Panc1 (cell line): ENCODE measurements at regions not wholly inside any gene's neighbourhood (a gene's known extent, or its start where the extent isn't known, plus 50 kb on each side); places are given as distances from the start of the nearest gene placed in this dataset.

ENCODE experiments used
- ATAC-seq: fragments of 200-7000 bp; cut with Tn5 transposase; 2 replicates; pipeline ENCODE4 v1.9.1; 2020; ENCODE audit warnings: mild to moderate bottlenecking, moderate library complexity
- BruUV-seq: library from RNA; stranded (reverse); fragments of 400-500 nt; replicated peaks from 2 replicates; lab custom pipeline; 2021; lab: Mats Ljungman, UMichigan
- CTCF ChIA-PET: fragments of 300-600 bp; sonication (Branson Sonifier 250); formaldehyde crosslinking; loops from one replicate; lab custom pipeline; 2022; ENCODE audit warnings: antibody characterized with exemption; lab: Charles Lee
- POLR2A ChIA-PET: fragments of 300-600 bp; sonication (Branson Sonifier 250); formaldehyde crosslinking; loops from one replicate; lab custom pipeline; 2022; ENCODE audit warnings: antibody characterized with exemption; lab: Charles Lee
- DNase-seq: peaks from one replicate; pipeline ENCODE4 v3.0.0-alpha.2; 2010; ENCODE audit warnings: low read depth, low spot score
- H3K27ac ChIP-seq: 2 replicates; pipeline ENCODE4 v1.5.1; 2011; ENCODE audit warnings: mild to moderate bottlenecking, low read length, inconsistent platforms
- H3K27me3 ChIP-seq: fragments of 200-500 bp; sonication (Bioruptor generic); 2 replicates; pipeline ENCODE4 v1.6.0; 2014; ENCODE audit warnings: low read length, inconsistent platforms; ENCODE audit not compliant: control insufficient read depth, insufficient read depth
- H3K36me3 ChIP-seq: fragments of 200-500 bp; sonication (Bioruptor generic); 2 replicates; pipeline ENCODE4 v1.5.1; 2014; ENCODE audit warnings: inconsistent platforms, mild to moderate bottlenecking, low read length, moderate library complexity; ENCODE audit not compliant: control insufficient read depth, insufficient read depth
- H3K4me1 ChIP-seq: 2 replicates; pipeline ENCODE4 v1.5.1; 2011; ENCODE audit warnings: inconsistent platforms, mild to moderate bottlenecking, low read length, moderate library complexity; ENCODE audit not compliant: control insufficient read depth, insufficient read depth
- H3K4me3 ChIP-seq, 2 experiments: 2 replicates each; pipeline ENCODE4 v1.5.1; 2011 to 2012; ENCODE audit warnings: low read depth in 2 of 2, low read length in 2 of 2, mild to moderate bottlenecking in 2 of 2, inconsistent platforms in 1 of 2, moderate library complexity in 1 of 2
- H3K9me3 ChIP-seq: fragments of 200-500 bp; sonication (Bioruptor generic); 2 replicates; pipeline ENCODE4 v1.5.1; 2014; ENCODE audit warnings: low read depth, mild to moderate bottlenecking, inconsistent platforms, low read length, moderate library complexity; ENCODE audit not compliant: control insufficient read depth, insufficient read depth
- CTCF ChIP-seq: fragments of 450-650 bp; IDR thresholded peaks from 2 replicates; pipeline ENCODE4 v1.5.1; 2017; ENCODE audit warnings: mild to moderate bottlenecking
- POLR2AphosphoS5 ChIP-seq: IDR thresholded peaks from 2 replicates; pipeline ENCODE4 v1.6.1; 2012; ENCODE audit warnings: mild to moderate bottlenecking, low read depth, low read length, moderate library complexity
- REST ChIP-seq, 2 experiments: IDR thresholded peaks; 2 replicates each; pipeline ENCODE4 v1.6.1; 2011 to 2012; ENCODE audit warnings: low read depth in 2 of 2, control low read depth in 1 of 2, low read length in 1 of 2, mild to moderate bottlenecking in 1 of 2, moderate library complexity in 1 of 2; ENCODE audit not compliant: insufficient read depth in 1 of 2
- SIN3A ChIP-seq: IDR thresholded peaks from 2 replicates; pipeline ENCODE4 v1.6.1; 2012; ENCODE audit warnings: low read depth, mild to moderate bottlenecking, low read length, moderate library complexity, borderline replicate concordance; ENCODE audit not compliant: insufficient read depth
- TCF7L2 ChIP-seq: IDR thresholded peaks from 2 replicates; pipeline ENCODE4 v1.6.1; 2011; ENCODE audit warnings: mild to moderate bottlenecking, low read depth, low read length, inconsistent platforms
- in situ Hi-C: cut with HindIII; loops from 2 replicates; pipeline ENCODE4 v1.10.0; 2016; ENCODE audit warnings: low sequenced_read_pairs, low pct_unique_long_range_greater_than_20kb
- intact Hi-C: fragments of 100-400 bp; cut with micrococcal nuclease; formaldehyde crosslinking; loops from one replicate; pipeline ENCODE4 v1.10.0; 2022; ENCODE audit not compliant: unreplicated experiment

DNA sequence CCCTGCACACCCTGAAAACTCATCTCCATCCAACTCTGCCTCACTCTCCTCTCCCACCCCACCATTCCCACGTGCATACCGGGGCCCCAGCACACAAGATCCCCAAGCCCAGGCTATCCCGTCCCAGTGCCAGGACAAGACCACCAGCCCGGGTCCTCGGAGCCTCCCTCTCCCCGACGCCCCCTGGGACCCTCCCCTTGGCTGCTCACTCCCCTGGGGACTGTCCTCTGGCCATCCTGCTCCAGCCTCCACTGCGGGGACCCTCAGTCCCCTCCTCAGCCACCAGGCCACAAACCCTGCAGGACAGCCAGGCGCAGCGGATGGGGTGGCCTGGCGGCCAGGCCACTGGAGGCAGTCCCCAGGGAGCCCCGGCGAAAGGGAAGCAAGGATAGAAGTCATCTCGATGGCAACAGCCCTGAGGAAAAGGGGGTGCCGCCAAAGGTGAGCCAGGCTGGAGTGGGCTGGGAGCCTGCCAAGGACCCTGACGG is 62.8 kb downstream of the C9orf50 start:
- no peaks in the 10 kb centered on the region for H3K36me3 ChIP-seq
- peaks cover 11% of the 10 kb centered on the region for H3K4me1 ChIP-seq
- H3K4me3 ChIP-seq, result no peak overlapping the region
- ChIA-PET POLR2A (no interaction called here), CTCF (no interaction called here)
- no peaks in the 10 kb centered on the region for H3K9me3 ChIP-seq
- TF ChIP-seq TCF7L2 (no peak), REST (IDR thresholded peaks at IDR 0.05; ENCODE audit: insufficient read depth in 1 of 2, low read depth in 2 of 2, low read length in 1 of 2) (no peak), SIN3A (no peak), CTCF (no peak), POLR2AphosphoS5 (no peak)
- no peaks in the 10 kb centered on the region for H3K27me3 ChIP-seq
- intact Hi-C loops, result no loop called here
- in situ Hi-C loops, result no loop called here
- ATAC-seq, result no peak
- no peak for DNase-seq
- H3K27ac ChIP-seq, result no peak overlapping the region
- BruUV-seq, result no TSS peak

- TF ChIP-seq SIN3A, result no peak
- TF ChIP-seq POLR2AphosphoS5, result no peak
- TF ChIP-seq TCF7L2, result 0 out of 2 replicates have a peak, but pooled peaks have one; percentile 17
- no peak for TF ChIP-seq REST (IDR thresholded peaks at IDR 0.05; ENCODE audit: insufficient read depth in 1 of 2, low read depth in 2 of 2, low read length in 1 of 2)
- H3K27ac ChIP-seq, result peak overlapping the region; percentile 68
Measured at GRCh38 chr9:129557192-129558036, 63.5 kb downstream of the C9orf50 start.

More at GRCh38 chr9:129557192-129558036, 63.5 kb downstream of the C9orf50 start:
- in situ Hi-C loops (no loop called here), intact Hi-C loops (no loop called here)
- ATAC-seq, result peak; percentile 56; the same call in 1 of the 2 replicates
- Histone ChIP-seq H3K4me1 (peaks cover 11% of the 10 kb centered on the region), H3K9me3 (no peaks in the 10 kb centered on the region), H3K4me3 (no peak overlapping the region), H3K27me3 (no peaks in the 10 kb centered on the region), H3K36me3 (no peaks in the 10 kb centered on the region)
- POLR2A ChIA-PET, result no interaction called here
- CTCF ChIA-PET, result no interaction called here
- no TSS peak for BruUV-seq
- DNase-seq, result no peak
